ENCODE measurements at regions not wholly inside any gene's neighbourhood (a gene's known extent, or its start where the extent isn't known, plus 50 kb on each side); places are given as distances from the start of the nearest gene placed in this dataset.

- no peak for TF ChIP-seq CTCF (conservative IDR thresholded peaks at IDR 0.05; ENCODE audit: low read depth, low read length)
- no peak for TF ChIP-seq POLR2A (IDR thresholded peaks at IDR 0.05; ENCODE audit: low read depth, low read length)
- no peak for TF ChIP-seq MAZ (IDR thresholded peaks at IDR 0.05; ENCODE audit: borderline replicate concordance, low read depth, low read length)
- TF ChIP-seq, protein P1, sequence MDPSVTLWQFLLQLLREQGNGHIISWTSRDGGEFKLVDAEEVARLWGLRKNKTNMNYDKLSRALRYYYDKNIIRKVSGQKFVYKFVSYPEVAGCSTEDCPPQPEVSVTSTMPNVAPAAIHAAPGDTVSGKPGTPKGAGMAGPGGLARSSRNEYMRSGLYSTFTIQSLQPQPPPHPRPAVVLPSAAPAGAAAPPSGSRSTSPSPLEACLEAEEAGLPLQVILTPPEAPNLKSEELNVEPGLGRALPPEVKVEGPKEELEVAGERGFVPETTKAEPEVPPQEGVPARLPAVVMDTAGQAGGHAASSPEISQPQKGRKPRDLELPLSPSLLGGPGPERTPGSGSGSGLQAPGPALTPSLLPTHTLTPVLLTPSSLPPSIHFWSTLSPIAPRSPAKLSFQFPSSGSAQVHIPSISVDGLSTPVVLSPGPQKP (IDR thresholded peaks at IDR 0.05; ENCODE audit: borderline replicate concordance, low read depth, low read length): no peak
- TF ChIP-seq MAFK (IDR thresholded peaks at IDR 0.05; ENCODE audit: low read depth, low read length): no peak
- no peak for TF ChIP-seq SMC3 (IDR thresholded peaks at IDR 0.05; ENCODE audit: low read depth, low read length)
- no peak for TF ChIP-seq NFE2L2 (IDR thresholded peaks at IDR 0.05; ENCODE audit: low read depth, low read length)
- TF ChIP-seq USF2 (IDR thresholded peaks at IDR 0.05; ENCODE audit: low read depth, low read length): no peak
- TF ChIP-seq RFX5 (IDR thresholded peaks at IDR 0.05; ENCODE audit: low read depth, low read length): no peak
- TF ChIP-seq RAD21 (IDR thresholded peaks at IDR 0.05; ENCODE audit: low read length): no peak
- TF ChIP-seq CEBPB (IDR thresholded peaks at IDR 0.05; ENCODE audit: low read depth, low read length): no peak
- no peak for TF ChIP-seq RCOR1 (IDR thresholded peaks at IDR 0.05; ENCODE audit: insufficient replicate concordance, low read length)
Measured at GRCh38 chrX:4265036-4265435, 551.6 kb upstream of the PRKX start.

Measured in IMR-90 (cell line).